ENCODE measurements at regions not wholly inside any gene's neighbourhood (a gene's known extent, or its start where the extent isn't known, plus 50 kb on each side); places are given as distances from the start of the nearest gene placed in this dataset.

DNA sequence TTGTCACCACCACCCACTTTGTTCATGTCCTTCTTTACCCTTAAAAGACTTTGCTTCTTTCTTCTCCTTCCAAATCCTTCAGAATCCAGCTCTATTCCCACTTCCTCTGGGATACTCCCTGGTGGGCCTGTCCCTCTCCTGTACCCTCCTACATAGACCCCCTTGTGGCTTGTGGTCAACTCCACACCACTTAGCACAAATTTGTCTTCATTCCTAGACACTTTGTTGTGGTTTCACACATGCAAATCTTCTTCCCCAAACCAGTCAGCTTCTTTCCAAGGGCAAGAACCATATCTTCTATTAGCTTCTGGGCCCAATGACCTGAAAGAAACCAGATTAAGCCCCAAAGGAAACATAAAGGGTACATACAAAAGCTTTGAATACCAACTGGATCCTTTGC lies 342.4 kb downstream of the TNS1 start:
- TF ChIP-seq, protein P1, sequence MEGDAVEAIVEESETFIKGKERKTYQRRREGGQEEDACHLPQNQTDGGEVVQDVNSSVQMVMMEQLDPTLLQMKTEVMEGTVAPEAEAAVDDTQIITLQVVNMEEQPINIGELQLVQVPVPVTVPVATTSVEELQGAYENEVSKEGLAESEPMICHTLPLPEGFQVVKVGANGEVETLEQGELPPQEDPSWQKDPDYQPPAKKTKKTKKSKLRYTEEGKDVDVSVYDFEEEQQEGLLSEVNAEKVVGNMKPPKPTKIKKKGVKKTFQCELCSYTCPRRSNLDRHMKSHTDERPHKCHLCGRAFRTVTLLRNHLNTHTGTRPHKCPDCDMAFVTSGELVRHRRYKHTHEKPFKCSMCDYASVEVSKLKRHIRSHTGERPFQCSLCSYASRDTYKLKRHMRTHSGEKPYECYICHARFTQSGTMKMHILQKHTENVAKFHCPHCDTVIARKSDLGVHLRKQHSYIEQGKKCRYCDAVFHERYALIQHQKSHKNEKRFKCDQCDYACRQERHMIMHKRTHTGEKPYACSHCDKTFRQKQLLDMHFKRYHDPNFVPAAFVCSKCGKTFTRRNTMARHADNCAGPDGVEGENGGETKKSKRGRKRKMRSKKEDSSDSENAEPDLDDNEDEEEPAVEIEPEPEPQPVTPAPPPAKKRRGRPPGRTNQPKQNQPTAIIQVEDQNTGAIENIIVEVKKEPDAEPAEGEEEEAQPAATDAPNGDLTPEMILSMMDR (IDR thresholded peaks at IDR 0.05) = no peak
- TF ChIP-seq POLR2A (IDR thresholded peaks at IDR 0.05) (no peak), POLR2AphosphoS5 (IDR thresholded peaks at IDR 0.05) (no peak), EP300 (IDR thresholded peaks at IDR 0.05) (no peak)
- ATAC-seq (ENCODE audit: low FRiP score in 2 of 2) = no peak
- no peaks in the 10 kb centered on the region for H3K27me3 ChIP-seq

DNA sequence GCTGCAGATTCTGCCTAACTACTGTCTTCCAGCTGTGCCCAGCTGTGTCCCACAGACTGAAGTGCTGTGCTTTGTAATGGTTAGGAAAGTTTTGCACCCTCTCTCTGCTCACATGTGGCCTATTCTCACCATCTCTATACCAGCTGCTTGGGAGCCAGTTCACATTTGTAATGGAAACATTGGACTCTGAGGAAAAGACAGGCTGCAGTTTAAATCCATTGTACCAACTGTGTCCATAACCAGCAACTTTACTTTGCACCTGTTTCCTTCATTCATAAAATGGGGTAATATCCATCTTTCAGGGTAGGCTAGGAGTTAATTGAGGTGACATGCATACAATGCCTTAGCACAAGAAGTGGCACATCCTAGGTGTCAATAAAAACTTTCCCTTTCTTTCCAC lies 344.0 kb downstream of the TNS1 start:
- ATAC-seq (ENCODE audit: low FRiP score in 2 of 2) (no peak), DNase-seq (no peak)
- no peak overlapping the region for H3K4me3 ChIP-seq
- H3K27ac ChIP-seq = no peak overlapping the region
- no peaks in the 10 kb centered on the region for H3K27me3 ChIP-seq
- no peaks in the 10 kb centered on the region for H3K36me3 ChIP-seq
- TF ChIP-seq POLR2AphosphoS5 (IDR thresholded peaks at IDR 0.05) (no peak), EP300 (IDR thresholded peaks at IDR 0.05) (no peak), POLR2A (IDR thresholded peaks at IDR 0.05) (no peak)
- TF ChIP-seq, protein P1 (IDR thresholded peaks at IDR 0.05) = no peak
- peaks cover 0 to 6% (median 1%) of the 10 kb centered on the region in 4 donors for H3K4me1 ChIP-seq
- no peaks in the 10 kb centered on the region for H3K9me3 ChIP-seq

More for the DNA sequence above, 342.4 kb downstream of the TNS1 start:
- no peak for DNase-seq
- H3K36me3 ChIP-seq = no peaks in the 10 kb centered on the region
- no peak overlapping the region for H3K27ac ChIP-seq
- H3K4me1 ChIP-seq = peaks cover 0 to 6% (median 1%) of the 10 kb centered on the region in 4 donors
- no peak overlapping the region for H3K4me3 ChIP-seq
- H3K9me3 ChIP-seq = no peaks in the 10 kb centered on the region

DNA sequence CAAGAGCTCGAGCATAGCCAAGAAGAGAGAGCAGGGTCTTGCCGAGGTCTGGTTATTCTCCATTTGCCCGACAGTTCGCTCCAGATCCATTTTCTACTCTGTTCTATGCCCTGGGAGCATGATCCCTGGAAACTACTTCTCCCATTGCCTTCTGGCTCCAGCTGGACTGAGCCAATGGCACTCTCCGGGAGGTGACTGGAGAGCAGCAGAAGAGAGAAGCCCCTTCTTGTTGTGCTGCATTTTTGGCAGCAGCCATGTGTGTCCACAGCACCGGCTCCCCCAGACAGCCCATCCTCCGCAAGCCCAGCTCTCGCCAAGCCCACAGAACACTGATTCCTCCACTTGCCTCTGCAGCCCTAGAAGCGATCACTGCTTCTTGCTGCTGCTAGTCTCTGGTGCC lies 345.5 kb downstream of the TNS1 start:
- WGBS, 2 donors = 90 to 92% methylated on average over 9 of the region's 9 CpGs
- TF ChIP-seq, protein P1 (IDR thresholded peaks at IDR 0.05) = no peak
- TF ChIP-seq EP300 (IDR thresholded peaks at IDR 0.05) (no peak), POLR2A (IDR thresholded peaks at IDR 0.05) (no peak), POLR2AphosphoS5 (IDR thresholded peaks at IDR 0.05) (no peak)
- no peak overlapping the region for H3K27ac ChIP-seq
- ATAC-seq (ENCODE audit: low FRiP score in 2 of 2) (no peak), DNase-seq (peak in 1 of 2 donors; percentile 18)
- no peaks in the 10 kb centered on the region for H3K36me3 ChIP-seq
- H3K4me1 ChIP-seq = peaks cover 0 to 12% (median 7%) of the 10 kb centered on the region in 4 donors
- H3K27me3 ChIP-seq = no peaks in the 10 kb centered on the region
- H3K4me3 ChIP-seq = no peak overlapping the region
- no peaks in the 10 kb centered on the region for H3K9me3 ChIP-seq

DNA sequence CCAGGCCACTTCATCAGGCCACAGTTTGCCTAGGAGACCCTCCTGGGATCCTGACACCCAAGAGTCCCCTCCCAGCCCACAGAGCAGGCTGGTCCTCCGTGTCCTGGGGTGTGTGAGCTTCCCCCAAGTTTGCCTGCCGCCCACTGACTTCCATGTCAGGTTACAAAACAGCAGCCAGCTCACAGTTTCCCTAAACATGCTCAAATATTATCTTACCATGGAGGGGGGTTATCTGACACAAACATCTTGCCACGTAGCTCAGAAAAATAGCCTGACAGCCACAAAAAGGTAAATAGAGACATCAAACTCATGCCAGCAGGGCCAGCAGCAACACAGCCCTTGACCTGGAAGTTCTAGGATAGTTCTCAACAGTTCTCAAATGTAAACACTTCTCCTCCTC lies 346.5 kb downstream of the TNS1 start:
- no peaks in the 10 kb centered on the region for H3K36me3 ChIP-seq
- no peak overlapping the region for H3K27ac ChIP-seq
- no peaks in the 10 kb centered on the region for H3K9me3 ChIP-seq
- no peak overlapping the region for H3K4me3 ChIP-seq
- H3K4me1 ChIP-seq = peaks cover 0 to 12% (median 6%) of the 10 kb centered on the region in 4 donors
- no peak for TF ChIP-seq POLR2A (IDR thresholded peaks at IDR 0.05)
- no peak for TF ChIP-seq EP300 (IDR thresholded peaks at IDR 0.05)
- no peak for TF ChIP-seq POLR2AphosphoS5 (IDR thresholded peaks at IDR 0.05)
- TF ChIP-seq, protein P1 (IDR thresholded peaks at IDR 0.05) = no peak
- 71 to 73% methylated on average over 3 of the region's 3 CpGs for WGBS, 2 donors
- ATAC-seq (ENCODE audit: low FRiP score in 2 of 2) (no peak), DNase-seq (no peak)
- H3K27me3 ChIP-seq = no peaks in the 10 kb centered on the region

DNA sequence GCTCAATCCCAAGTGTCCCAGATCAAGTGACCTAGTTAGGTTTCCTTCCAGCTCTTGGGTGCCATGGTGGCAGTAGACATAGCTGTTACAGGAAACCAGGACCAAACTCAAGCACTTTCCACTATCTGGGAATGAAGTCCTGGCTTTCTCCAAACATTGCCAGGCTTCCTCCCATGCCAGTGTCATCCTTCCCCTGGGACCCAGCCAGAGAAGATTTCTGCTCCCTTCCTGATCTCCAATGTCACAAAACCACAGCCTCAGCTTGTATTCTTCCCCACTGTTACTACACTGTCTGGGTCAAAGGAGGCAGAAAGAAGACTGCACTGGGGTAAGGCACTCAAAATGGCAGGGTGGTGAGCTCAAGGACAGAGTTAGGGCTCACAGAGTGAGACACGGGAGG lies 347.1 kb downstream of the TNS1 start:
- TF ChIP-seq EP300 (IDR thresholded peaks at IDR 0.05) (no peak), POLR2A (IDR thresholded peaks at IDR 0.05) (no peak), POLR2AphosphoS5 (IDR thresholded peaks at IDR 0.05) (no peak)
- TF ChIP-seq, protein P1 (IDR thresholded peaks at IDR 0.05) = no peak
- Histone ChIP-seq H3K9me3 (no peaks in the 10 kb centered on the region), H3K36me3 (no peaks in the 10 kb centered on the region), H3K27ac (no peak overlapping the region), H3K27me3 (no peaks in the 10 kb centered on the region), H3K4me3 (no peak overlapping the region), H3K4me1 (peaks cover 0 to 12% (median 6%) of the 10 kb centered on the region in 4 donors)
- 92 to 100% methylated on average over 1 of the region's 1 CpG for WGBS, 2 donors
- ATAC-seq (ENCODE audit: low FRiP score in 2 of 2) (no peak), DNase-seq (no peak)
